Mammary epithelial cell (primary cell): ENCODE measurements at regions not wholly inside any gene's neighbourhood (a gene's known extent, or its start where the extent isn't known, plus 50 kb on each side); places are given as distances from the start of the nearest gene placed in this dataset.

Experiments used
- EZH2 ChIP-seq: IDR thresholded peaks from 2 replicates; pipeline ENCODE4 v1.6.1; 2012; ENCODE audit warnings: low read length, inconsistent platforms, borderline replicate concordance
- TF ChIP-seq, protein P1 (sequence below), 2 donors: IDR thresholded peaks in 1 of 2; conservative IDR thresholded peaks in 1 of 2; 2 replicates each; pipeline ENCODE4 v1.5.1; 2011 to 2012; ENCODE audit warnings: inconsistent platforms in 2 of 2, low read length in 2 of 2, mild to moderate bottlenecking in 2 of 2, control low read depth in 1 of 2, low read depth in 1 of 2; ENCODE audit not compliant: insufficient read depth in 1 of 2; ENCODE audit errors: extremely low read depth in 1 of 2

DNA sequence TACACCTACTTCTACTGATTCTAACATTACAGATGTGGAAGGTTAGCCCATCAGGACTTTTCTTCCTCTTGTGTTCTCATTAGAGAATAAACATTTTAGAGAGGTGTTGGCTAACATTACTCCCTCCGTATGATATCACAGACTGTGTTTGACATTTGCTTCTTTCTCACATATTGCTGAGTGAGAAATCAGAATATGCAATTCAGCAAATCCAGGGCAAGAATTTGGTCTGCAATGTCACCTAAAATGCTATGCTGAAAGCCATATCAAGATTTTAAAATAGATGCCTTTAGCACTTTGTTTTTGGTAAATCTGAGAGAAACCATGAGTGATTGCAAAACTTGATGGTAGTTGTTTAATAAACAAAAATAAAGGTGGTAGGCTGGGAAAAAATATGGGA, 319.1 kb downstream of the C4orf33 start:
- TF ChIP-seq, protein P1, sequence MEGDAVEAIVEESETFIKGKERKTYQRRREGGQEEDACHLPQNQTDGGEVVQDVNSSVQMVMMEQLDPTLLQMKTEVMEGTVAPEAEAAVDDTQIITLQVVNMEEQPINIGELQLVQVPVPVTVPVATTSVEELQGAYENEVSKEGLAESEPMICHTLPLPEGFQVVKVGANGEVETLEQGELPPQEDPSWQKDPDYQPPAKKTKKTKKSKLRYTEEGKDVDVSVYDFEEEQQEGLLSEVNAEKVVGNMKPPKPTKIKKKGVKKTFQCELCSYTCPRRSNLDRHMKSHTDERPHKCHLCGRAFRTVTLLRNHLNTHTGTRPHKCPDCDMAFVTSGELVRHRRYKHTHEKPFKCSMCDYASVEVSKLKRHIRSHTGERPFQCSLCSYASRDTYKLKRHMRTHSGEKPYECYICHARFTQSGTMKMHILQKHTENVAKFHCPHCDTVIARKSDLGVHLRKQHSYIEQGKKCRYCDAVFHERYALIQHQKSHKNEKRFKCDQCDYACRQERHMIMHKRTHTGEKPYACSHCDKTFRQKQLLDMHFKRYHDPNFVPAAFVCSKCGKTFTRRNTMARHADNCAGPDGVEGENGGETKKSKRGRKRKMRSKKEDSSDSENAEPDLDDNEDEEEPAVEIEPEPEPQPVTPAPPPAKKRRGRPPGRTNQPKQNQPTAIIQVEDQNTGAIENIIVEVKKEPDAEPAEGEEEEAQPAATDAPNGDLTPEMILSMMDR (conservative IDR thresholded peaks at IDR 0.05 in 1 of 2, IDR thresholded peaks at IDR 0.05 in 1 of 2; ENCODE audit: extremely low read depth in 1 of 2, insufficient read depth in 1 of 2, low read depth in 1 of 2, low read length in 2 of 2): no peak
- no peak for TF ChIP-seq EZH2
